HG03066 (cell line): ENCODE measurements at regions not wholly inside any gene's neighbourhood (a gene's known extent, or its start where the extent isn't known, plus 50 kb on each side); places are given as distances from the start of the nearest gene placed in this dataset.

Source experiments
- ATAC-seq: cut with Tn5 transposase; IDR thresholded peaks from one replicate; pipeline ENCODE4 v1.9.1; 2021; ENCODE audit warnings: low read depth; ENCODE audit not compliant: unreplicated experiment

DNA sequence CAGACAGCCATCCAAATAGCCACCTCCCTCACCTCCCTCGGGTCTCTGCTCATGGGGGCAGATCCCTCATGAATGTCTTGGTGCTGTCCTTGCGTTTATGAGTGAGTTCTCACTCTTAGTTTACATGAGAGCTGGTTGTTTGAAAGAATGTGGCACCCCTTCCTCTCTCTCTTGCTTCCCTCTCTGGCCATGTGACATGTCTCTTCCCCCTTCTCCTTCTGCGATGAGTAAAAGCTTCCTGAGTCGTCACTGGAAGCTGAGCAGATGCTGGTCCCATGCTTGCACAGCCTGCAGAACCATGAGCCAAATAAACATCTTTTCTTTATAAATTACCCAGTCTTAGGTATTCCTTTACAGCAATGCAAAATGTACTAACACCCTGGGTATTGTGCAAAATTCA, 208.7 kb downstream of the LACC1 start:
- ATAC-seq = no peak

GRCh38 chr13:44088991-44089413, 209.3 kb downstream of the LACC1 start:
- no peak for ATAC-seq

DNA sequence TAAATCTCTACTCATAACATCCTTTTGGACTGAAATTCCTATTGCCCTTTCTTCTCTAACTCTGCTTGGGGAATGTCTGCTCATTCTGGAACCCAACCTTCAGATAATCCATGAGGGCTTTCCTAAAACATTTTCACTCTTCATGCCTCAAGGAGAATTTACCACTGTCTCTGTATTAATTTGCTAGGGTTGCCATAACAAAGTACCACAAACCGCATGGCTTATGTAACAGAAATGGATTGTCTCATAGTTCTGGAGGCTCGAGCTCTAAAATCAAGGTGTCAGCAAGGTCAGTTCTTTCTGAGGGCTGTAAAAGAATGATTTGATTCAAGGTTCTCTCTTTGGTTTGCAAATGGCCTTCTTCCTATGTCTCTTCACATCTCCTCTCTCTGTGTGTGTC, 209.7 kb downstream of the LACC1 start:
- ATAC-seq = no peak

GRCh38 chr13:44092078-44092970, 212.6 kb downstream of the LACC1 start:
- ATAC-seq = no peak

- ATAC-seq = no peak
These were observed 214.2 kb downstream of the LACC1 start for GRCh38 chr13:44093607-44094564.

- no peak for ATAC-seq
These were observed 217.2 kb downstream of the LACC1 start for GRCh38 chr13:44096901-44097300.

- no peak for ATAC-seq
These were observed 218.9 kb downstream of the LACC1 start for GRCh38 chr13:44098559-44098958.

- no peak for ATAC-seq
These were observed 221.8 kb downstream of the LACC1 start for GRCh38 chr13:44101347-44102083.

- ATAC-seq = no peak
These were observed 223.9 kb downstream of the LACC1 start for GRCh38 chr13:44103429-44104196.

DNA sequence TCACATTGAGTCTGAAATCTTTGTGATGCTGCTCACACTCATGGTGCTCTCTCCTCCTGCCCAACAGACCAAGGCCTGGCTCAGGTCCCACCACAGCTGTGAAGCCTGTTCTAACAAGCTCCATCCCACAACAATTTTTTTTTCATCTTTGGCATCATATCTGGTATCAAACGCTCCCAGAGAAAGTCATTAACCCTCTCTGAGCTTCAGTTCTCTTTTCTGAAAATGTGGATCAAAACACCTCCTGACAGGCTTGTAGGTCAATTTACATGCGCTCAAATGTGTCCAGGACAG, 224.4 kb downstream of the LACC1 start:
- no peak for ATAC-seq

GRCh38 chr13:44104969-44105368, 225.3 kb downstream of the LACC1 start:
- no peak for ATAC-seq

- ATAC-seq = no peak
These were observed 226.8 kb downstream of the LACC1 start for GRCh38 chr13:44106266-44107152.

DNA sequence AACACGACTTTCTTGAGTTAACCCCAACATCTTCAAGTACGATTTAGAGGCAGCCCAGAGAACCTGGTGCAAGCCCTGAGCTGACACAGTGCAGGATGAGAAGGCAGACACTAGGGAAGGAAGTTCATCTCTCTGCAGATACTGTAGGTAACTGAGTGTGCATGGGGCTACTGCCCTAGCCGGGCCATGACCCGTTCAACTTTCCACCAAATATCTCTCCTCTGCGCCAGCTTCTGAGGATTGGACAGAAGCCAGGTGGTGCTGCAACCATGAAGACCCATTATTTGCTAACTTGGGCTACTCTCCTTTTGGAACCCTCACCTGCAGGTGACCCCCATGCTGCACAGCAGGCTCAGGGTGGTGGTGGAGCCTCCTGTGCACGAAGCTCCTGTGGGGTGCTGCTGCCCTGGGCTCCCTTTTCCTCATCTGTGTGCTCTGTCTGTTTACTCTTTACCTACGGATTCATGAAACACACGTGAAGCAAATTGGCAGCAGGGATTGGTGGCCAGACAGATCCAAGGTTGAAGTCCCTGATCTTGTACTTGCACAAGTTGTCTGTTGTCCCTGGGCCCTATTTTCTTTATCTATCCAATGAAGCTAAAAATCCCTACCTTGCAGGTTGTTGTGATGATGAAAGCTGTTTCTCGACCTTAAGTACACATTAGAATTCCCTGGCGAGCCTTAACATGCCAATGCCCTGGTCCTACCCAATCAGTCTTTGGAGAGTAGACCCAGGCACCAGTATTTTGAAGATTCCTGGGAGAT, 227.8 kb downstream of the LACC1 start:
- ATAC-seq = no peak

GRCh38 chr13:44108331-44108858, 228.7 kb downstream of the LACC1 start:
- no peak for ATAC-seq

- no peak for ATAC-seq
These were observed 230.5 kb downstream of the LACC1 start for GRCh38 chr13:44110091-44110621.

GRCh38 chr13:44111701-44112100, 232.0 kb downstream of the LACC1 start:
- no peak for ATAC-seq

GRCh38 chr13:44112700-44113329, 233.1 kb downstream of the LACC1 start:
- no peak for ATAC-seq
